Hepatocyte (in vitro differentiated cells): ENCODE measurements at regions not wholly inside any gene's neighbourhood (a gene's known extent, or its start where the extent isn't known, plus 50 kb on each side); places are given as distances from the start of the nearest gene placed in this dataset.

Experiments
- DNase-seq: peaks from one replicate; pipeline ENCODE4 v3.0.0-alpha.2; 2016; ENCODE audit warnings: low spot score
- H2AFZ ChIP-seq: fragments of 200-600 bp; sonication (generic); 2 replicates; pipeline ENCODE4 v1.6.0; 2016; ENCODE audit warnings: antibody characterized with exemption, mild to moderate bottlenecking
- H3K27ac ChIP-seq: fragments of 200-600 bp; sonication (generic); 2 replicates; pipeline ENCODE4 v1.5.1; 2016; ENCODE audit warnings: mild to moderate bottlenecking
- H3K27me3 ChIP-seq: fragments of 200-600 bp; sonication (generic); 2 replicates; pipeline ENCODE4 v1.6.1; 2016
- H3K36me3 ChIP-seq: fragments of 200-600 bp; sonication (generic); replicated peaks from 2 replicates; pipeline ENCODE4 v1.5.1; 2016; ENCODE audit warnings: low read depth; ENCODE audit not compliant: insufficient read depth
- H3K4me1 ChIP-seq: fragments of 200-600 bp; sonication (generic); 2 replicates; pipeline ENCODE4 v1.5.1; 2016; ENCODE audit warnings: mild to moderate bottlenecking, moderate library complexity; ENCODE audit not compliant: insufficient read depth
- H3K4me2 ChIP-seq: fragments of 200-600 bp; sonication (generic); 2 replicates; pipeline ENCODE4 v1.6.0; 2016
- H3K4me3 ChIP-seq: fragments of 200-600 bp; sonication (generic); 2 replicates; pipeline ENCODE4 v1.5.1; 2016; ENCODE audit warnings: mild to moderate bottlenecking
- H3K79me2 ChIP-seq: fragments of 200-600 bp; sonication (generic); 2 replicates; pipeline ENCODE4 v1.6.0; 2017; ENCODE audit warnings: mild to moderate bottlenecking
- H3K9me2 ChIP-seq: fragments of 200-600 bp; sonication (generic); replicated peaks from 2 replicates; pipeline ENCODE4 v1.6.0; 2017; ENCODE audit warnings: mild to moderate bottlenecking; ENCODE audit not compliant: insufficient read depth
- H3K9me3 ChIP-seq: fragments of 200-600 bp; sonication (generic); 2 replicates; pipeline ENCODE4 v1.5.1; 2016; ENCODE audit warnings: low read depth, mild to moderate bottlenecking
- H4K20me1 ChIP-seq: fragments of 200-600 bp; sonication (generic); 2 replicates; pipeline ENCODE4 v1.6.0; 2016; ENCODE audit warnings: mild to moderate bottlenecking; ENCODE audit not compliant: insufficient read depth, poor library complexity, severe bottlenecking
- EZH2 ChIP-seq: fragments of 200-600 bp; sonication (generic); IDR thresholded peaks from 2 replicates; pipeline ENCODE4 v1.6.1; 2016; ENCODE audit warnings: antibody characterized with exemption, mild to moderate bottlenecking, borderline replicate concordance
- EZH2phosphoT487 ChIP-seq: fragments of 200-600 bp; sonication (generic); IDR thresholded peaks from one replicate; pipeline ENCODE4 v1.6.1; 2018; ENCODE audit warnings: antibody characterized with exemption, mild to moderate bottlenecking, low read depth, moderate library complexity; ENCODE audit not compliant: unreplicated experiment, severe bottlenecking
- WGBS: methylation state at CpG from one replicate; pipeline ENCODE4 v1.1.6; 2016; ENCODE audit warnings: low lambda C conversion rate; ENCODE audit errors: missing lambda C conversion rate; 5-methylcytosine and 5-hydroxymethylcytosine counted together
- TF ChIP-seq, protein P1 (sequence below): fragments of 200-600 bp; sonication (generic); IDR thresholded peaks from 2 replicates; pipeline ENCODE4 v1.5.1; 2016; ENCODE audit warnings: antibody characterized with exemption, mild to moderate bottlenecking; ENCODE audit not compliant: poor library complexity

DNA sequence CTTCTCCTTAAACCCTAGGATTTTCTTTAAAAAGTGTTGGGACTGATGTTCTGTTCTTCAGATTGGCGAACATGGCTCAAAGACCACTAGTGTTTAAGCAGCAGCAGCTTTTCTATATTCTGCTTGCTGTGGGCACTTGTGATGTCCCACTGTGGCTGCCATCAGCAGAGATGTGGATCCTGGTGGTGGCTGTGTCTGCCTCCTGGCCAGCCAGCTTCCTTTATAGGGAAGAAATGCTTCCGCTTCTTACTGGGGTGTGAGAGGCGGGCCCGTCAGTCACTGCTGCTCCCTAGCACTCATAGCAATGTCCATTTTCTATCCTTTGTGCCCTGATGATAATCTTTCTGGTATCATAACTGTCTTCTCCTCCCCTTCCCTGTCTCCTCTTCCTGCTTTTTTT lies 66.7 kb upstream of the ESR1 start:
- H3K27me3 ChIP-seq = no peaks in the 10 kb centered on the region
- no peaks in the 10 kb centered on the region for H3K79me2 ChIP-seq
- no peak for DNase-seq
- H2AFZ ChIP-seq = no peak overlapping the region
- no peak for TF ChIP-seq EZH2phosphoT487
- WGBS = 93% methylated on average over 4 of the region's 4 CpGs
- no peak overlapping the region for H3K4me3 ChIP-seq
- H4K20me1 ChIP-seq = no peaks in the 10 kb centered on the region
- H3K4me1 ChIP-seq = no peaks in the 10 kb centered on the region
- H3K27ac ChIP-seq = no peak overlapping the region
- H3K4me2 ChIP-seq = no peak overlapping the region
- no peaks in the 10 kb centered on the region for H3K36me3 ChIP-seq
- H3K9me2 ChIP-seq = no peaks in the 10 kb centered on the region
- H3K9me3 ChIP-seq = no peaks in the 10 kb centered on the region

DNA sequence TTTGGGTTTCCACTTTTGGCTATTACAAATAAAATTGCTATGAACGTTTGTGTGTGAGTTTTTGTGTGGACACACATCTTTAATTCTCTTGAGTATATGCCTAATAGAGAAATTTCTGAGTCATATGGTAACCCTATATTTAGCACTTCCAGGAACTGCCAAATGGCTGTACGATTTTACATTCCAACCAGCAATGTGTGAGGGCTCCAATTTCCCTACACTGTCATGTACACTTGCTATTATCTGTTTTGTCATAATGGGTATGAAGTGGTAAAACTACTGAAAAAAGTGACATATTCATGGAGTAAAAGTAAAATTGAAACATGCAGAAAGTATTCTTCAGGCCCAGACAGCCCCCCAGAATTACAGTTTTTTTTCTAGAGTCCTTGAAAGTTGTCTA lies 59.6 kb upstream of the ESR1 start:
- TF ChIP-seq, protein P1, sequence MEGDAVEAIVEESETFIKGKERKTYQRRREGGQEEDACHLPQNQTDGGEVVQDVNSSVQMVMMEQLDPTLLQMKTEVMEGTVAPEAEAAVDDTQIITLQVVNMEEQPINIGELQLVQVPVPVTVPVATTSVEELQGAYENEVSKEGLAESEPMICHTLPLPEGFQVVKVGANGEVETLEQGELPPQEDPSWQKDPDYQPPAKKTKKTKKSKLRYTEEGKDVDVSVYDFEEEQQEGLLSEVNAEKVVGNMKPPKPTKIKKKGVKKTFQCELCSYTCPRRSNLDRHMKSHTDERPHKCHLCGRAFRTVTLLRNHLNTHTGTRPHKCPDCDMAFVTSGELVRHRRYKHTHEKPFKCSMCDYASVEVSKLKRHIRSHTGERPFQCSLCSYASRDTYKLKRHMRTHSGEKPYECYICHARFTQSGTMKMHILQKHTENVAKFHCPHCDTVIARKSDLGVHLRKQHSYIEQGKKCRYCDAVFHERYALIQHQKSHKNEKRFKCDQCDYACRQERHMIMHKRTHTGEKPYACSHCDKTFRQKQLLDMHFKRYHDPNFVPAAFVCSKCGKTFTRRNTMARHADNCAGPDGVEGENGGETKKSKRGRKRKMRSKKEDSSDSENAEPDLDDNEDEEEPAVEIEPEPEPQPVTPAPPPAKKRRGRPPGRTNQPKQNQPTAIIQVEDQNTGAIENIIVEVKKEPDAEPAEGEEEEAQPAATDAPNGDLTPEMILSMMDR = no peak
- TF ChIP-seq EZH2 = no peak
- no peak for TF ChIP-seq EZH2phosphoT487
- Histone ChIP-seq H3K9me3 (no peaks in the 10 kb centered on the region), H2AFZ (no peak overlapping the region), H3K36me3 (no peaks in the 10 kb centered on the region), H3K4me2 (no peak overlapping the region), H3K27me3 (no peaks in the 10 kb centered on the region), H4K20me1 (no peaks in the 10 kb centered on the region), H3K4me3 (no peak overlapping the region), H3K79me2 (no peaks in the 10 kb centered on the region), H3K4me1 (no peaks in the 10 kb centered on the region), H3K9me2 (no peaks in the 10 kb centered on the region), H3K27ac (no peak overlapping the region)
- 78% methylated on average over 2 of the region's 2 CpGs for WGBS
- no peak for DNase-seq

DNA sequence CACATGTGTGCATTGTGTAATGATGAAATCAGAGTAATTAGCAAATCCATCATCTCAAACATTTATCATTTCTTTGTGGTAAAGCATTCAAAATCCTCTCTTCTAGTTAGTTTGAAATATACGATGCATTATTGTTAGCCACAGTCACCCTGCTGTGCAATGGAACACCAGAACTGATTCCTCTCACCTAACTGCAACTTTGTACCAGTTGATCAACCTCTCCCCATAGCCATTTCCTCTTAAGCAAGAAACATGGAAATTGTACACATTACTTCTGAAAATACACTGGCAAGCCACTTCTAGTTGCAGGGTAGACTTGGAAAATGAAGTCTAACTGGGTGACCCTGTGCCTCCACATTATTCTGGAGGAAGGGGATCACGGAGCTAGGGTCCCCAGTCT lies 58.1 kb upstream of the ESR1 start:
- Histone ChIP-seq H3K9me3 (no peaks in the 10 kb centered on the region), H3K4me3 (no peak overlapping the region), H4K20me1 (no peaks in the 10 kb centered on the region), H3K27ac (no peak overlapping the region), H2AFZ (no peak overlapping the region), H3K27me3 (no peaks in the 10 kb centered on the region), H3K9me2 (no peaks in the 10 kb centered on the region), H3K4me2 (no peak overlapping the region), H3K36me3 (no peaks in the 10 kb centered on the region), H3K79me2 (no peaks in the 10 kb centered on the region), H3K4me1 (no peaks in the 10 kb centered on the region)
- no peak for DNase-seq
- no peak for TF ChIP-seq EZH2
- TF ChIP-seq, protein P1 = no peak
- no peak for TF ChIP-seq EZH2phosphoT487
- WGBS = 85% methylated on average over 2 of the region's 2 CpGs

DNA sequence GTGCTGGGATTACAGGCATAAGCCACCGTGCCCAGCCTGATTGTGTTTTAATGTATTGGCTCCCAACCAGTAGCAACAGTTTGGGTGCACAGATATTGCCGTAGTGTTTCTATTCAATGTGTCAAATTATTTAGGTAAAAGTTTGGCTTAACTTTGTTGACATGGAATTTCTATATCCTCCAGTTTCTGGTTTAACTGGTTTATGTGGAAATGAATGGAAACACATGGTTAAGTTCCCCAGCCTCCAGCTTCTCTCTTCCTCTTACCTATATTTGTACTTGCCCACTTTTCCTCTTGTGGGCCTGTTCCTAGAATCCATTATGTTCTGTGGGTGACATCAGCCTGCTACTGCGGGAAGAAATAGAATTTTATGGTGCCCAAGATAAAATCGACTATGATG lies 53.9 kb upstream of the ESR1 start:
- Histone ChIP-seq H3K9me2 (no peaks in the 10 kb centered on the region), H3K27ac (no peak overlapping the region), H3K79me2 (no peaks in the 10 kb centered on the region), H4K20me1 (no peaks in the 10 kb centered on the region), H3K4me1 (peaks cover 10% of the 10 kb centered on the region), H3K4me3 (no peak overlapping the region), H2AFZ (no peak overlapping the region), H3K27me3 (no peaks in the 10 kb centered on the region), H3K36me3 (no peaks in the 10 kb centered on the region), H3K9me3 (no peaks in the 10 kb centered on the region), H3K4me2 (no peak overlapping the region)
- DNase-seq = no peak
- 84% methylated on average over 4 of the region's 4 CpGs for WGBS
- TF ChIP-seq EZH2phosphoT487 (no peak), EZH2 (no peak)
- TF ChIP-seq, protein P1 = no peak
